Fibroblast of mammary gland (primary cell): ENCODE measurements at regions not wholly inside any gene's neighbourhood (a gene's known extent, or its start where the extent isn't known, plus 50 kb on each side); places are given as distances from the start of the nearest gene placed in this dataset.

Source experiments
- DNase-seq: peaks from one replicate; pipeline ENCODE4 v3.0.0-alpha.2; 2010; ENCODE audit warnings: low read depth
- H3K4me3 ChIP-seq: 2 replicates; pipeline ENCODE4 v1.5.1; 2011; ENCODE audit warnings: low read depth, mild to moderate bottlenecking, low read length, moderate library complexity; ENCODE audit not compliant: control insufficient read depth
- TF ChIP-seq, protein P1 (sequence below): conservative IDR thresholded peaks from 2 replicates; pipeline ENCODE4 v1.5.1; 2011; ENCODE audit warnings: low read depth, low read length, inconsistent platforms; ENCODE audit not compliant: control insufficient read depth, insufficient read depth

DNA sequence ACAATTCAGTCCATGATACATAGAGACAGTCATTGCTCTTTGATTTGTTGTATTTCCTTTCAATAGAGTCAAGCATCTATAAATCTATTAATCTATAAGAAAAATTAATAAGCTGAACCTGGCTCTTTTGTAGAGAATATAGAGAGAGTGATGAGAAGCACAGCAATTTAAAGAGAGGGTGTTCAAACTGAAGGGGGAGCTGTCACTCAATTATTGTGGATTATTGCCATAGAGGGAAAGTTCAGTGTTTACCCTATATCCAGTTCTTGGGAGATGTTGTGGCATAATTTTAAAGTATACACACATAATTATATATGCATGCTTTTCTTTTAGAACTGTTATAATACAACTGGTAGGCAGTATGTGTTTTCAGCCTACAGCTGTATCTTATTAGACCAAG is 1469.0 kb upstream of the PABPC4L start:
- TF ChIP-seq, protein P1, sequence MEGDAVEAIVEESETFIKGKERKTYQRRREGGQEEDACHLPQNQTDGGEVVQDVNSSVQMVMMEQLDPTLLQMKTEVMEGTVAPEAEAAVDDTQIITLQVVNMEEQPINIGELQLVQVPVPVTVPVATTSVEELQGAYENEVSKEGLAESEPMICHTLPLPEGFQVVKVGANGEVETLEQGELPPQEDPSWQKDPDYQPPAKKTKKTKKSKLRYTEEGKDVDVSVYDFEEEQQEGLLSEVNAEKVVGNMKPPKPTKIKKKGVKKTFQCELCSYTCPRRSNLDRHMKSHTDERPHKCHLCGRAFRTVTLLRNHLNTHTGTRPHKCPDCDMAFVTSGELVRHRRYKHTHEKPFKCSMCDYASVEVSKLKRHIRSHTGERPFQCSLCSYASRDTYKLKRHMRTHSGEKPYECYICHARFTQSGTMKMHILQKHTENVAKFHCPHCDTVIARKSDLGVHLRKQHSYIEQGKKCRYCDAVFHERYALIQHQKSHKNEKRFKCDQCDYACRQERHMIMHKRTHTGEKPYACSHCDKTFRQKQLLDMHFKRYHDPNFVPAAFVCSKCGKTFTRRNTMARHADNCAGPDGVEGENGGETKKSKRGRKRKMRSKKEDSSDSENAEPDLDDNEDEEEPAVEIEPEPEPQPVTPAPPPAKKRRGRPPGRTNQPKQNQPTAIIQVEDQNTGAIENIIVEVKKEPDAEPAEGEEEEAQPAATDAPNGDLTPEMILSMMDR = no peak
- DNase-seq = no peak
- H3K4me3 ChIP-seq = no peak overlapping the region
